HG03025 (cell line): ENCODE measurements at regions not wholly inside any gene's neighbourhood (a gene's known extent, or its start where the extent isn't known, plus 50 kb on each side); places are given as distances from the start of the nearest gene placed in this dataset.
"Not testable (repeated sequence)": the region's sequence is repeated elsewhere in the genome, so short reads cannot be mapped to it uniquely, and the experiment has no call there.

Source experiments
- ATAC-seq: cut with Tn5 transposase; IDR thresholded peaks from one replicate; pipeline ENCODE4 v1.9.1; 2021; ENCODE audit warnings: mild to moderate bottlenecking, moderate library complexity; ENCODE audit not compliant: unreplicated experiment, low FRiP score

DNA sequence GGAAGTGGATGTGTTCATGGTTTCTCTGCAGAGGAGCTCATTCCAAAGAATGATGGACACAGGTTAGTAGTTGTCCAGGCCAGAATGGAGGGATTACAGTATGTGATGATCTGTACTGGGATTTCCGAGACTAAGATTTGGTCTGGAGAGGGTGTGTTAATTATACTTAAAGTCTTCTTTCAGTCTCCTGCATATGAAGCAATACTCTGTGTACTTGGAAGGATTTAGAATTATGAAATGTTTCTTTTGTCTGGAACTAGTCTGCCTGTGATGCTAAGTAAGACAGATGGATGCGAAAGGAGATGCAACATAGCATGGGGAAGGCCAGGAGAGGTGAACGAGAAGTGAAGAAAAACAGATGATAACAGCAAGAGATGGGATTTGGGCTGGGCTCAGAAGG lies 305.1 kb upstream of the LYZL1 start:
- ATAC-seq, result no peak

DNA sequence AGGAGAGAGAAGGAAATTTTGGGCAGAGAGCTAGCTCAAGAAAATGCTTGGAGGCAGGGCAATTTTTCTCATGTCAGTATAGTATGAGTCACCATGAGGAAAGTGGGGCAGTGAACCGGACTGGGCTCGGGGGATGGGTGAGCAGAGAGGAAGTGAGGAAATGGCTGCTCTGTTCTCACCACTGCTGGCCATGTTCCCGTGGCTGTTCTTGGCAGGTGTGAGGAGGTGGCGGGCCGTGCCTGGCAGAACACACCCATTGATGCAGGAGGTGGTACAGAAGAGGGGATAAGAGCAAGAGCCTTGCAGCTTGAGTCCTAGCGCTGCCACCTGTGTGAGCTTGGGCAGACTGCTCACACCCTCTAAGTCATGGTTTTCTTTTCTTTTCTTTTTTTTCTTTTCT lies 304.4 kb upstream of the LYZL1 start:
- ATAC-seq, result no peak

DNA sequence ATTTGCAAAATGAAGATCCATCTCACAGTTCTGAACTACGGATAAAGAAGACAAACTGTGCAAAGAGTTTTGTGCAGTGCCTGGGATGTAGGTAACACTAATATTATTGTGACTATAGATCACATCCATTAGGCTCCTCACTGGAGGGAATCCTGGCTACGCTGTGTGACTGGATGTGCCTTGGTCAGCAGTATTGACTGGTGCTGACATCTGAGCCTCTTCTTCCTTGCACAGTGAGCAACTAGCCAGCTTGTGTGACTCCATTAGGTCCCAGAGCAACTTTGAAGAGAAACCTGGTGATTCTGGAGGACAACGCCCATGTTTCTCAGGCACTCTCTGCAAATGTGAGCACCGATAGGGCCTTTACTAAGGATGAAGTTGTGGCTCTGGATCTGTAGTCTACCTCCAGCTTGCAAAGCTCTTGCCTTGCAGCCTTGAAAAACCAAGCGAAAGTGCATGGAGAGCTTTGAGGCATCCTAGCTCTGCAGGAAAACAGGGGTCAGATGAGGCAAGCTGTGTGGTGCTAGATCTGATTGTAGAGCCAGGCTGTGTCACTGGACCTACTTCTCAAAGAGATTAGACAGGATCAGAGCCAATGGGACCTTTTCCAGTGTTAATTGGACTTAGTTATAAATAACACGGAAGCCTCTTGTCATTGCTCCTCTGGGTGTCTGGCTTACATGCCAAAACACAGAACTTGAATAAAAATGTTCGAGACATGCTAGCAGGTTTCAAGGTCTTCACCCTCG lies 303.6 kb upstream of the LYZL1 start:
- ATAC-seq, result no peak

DNA sequence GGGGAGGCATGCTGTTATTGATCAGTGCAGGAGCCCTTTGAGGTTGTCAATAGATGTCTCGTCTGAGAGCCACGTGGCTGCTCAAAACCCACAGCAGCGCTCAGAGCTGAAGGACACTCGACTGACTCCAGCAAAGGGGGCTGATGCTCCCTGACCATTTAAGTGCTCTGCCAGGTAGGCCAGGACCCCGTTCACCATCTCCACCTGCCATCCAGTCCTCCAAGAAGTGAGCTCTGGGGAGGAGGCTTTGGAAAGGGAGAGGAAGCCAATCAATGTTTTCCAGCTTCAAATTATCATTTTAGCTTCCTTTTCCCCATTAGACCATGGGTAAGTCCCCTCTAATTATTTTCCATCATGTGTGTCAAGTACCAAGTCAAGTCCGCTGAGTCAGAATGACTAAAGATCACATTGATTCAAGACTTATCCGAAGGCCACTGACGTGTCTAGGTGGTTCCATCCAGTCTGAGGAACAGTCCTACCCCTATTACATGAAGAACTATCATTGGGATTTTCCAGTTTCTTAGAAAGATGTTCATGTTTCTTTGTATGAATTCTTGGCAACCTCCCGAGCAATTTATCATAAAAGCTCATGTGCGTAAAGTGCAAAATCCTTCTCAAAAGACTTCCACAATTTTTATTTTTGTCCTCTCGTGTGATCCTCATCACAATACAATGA lies 302.6 kb upstream of the LYZL1 start:
- ATAC-seq, result no peak

DNA sequence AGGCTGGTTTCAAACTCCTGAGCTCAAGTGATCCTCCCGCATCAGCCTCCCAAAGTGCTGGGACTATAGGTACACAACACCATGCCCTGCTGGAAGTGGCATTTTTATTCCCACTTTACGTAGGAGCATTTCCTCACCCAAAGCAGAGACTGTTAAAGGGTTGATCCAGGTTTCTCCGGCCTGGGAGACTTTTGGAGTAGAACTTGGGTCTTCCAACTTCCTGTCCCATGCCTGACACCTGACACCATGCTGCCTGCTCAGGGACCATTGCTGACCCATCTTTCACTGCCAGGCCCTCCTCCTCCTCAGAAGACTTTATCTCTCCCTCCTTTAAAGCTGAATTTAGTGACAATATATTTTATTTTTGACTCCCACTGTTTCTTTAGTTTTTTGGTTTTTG lies 302.0 kb upstream of the LYZL1 start:
- no peak for ATAC-seq

DNA sequence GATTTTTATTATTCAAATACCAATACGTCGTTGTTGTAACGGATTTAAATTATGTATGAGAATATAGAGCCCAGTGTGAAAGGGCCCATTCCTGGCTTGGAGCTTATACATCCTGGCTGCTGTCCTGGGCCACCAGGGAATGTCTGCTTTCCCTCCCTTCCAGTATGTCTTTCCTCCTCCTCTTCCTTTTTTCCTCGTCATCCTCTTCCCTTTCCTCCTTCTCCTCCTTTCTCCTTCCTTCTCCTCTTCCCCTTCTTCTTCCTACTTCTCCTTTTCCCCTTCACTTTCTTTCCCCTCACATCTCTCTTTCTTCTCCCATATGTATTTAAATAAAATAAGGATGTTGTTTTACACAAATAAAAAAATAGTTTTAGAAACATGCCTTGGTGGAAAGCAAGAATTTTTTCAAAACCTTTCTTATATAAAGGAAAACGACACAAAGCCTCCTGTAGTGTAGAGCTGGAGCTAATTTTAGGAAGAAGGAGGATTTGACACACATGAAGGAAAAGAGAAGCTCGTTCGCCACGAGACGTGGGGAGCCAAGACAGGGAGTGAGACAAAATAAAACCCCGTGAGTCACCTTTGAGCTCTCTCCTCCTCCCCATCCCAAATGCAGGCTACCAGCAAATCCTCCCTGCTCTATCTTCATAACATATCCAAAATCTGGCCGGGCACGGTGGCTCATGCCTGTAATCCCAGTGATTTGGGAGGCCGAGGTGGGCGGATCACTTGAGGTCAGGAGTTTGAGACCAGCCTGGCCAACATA lies 301.1 kb upstream of the LYZL1 start:
- no peak for ATAC-seq

DNA sequence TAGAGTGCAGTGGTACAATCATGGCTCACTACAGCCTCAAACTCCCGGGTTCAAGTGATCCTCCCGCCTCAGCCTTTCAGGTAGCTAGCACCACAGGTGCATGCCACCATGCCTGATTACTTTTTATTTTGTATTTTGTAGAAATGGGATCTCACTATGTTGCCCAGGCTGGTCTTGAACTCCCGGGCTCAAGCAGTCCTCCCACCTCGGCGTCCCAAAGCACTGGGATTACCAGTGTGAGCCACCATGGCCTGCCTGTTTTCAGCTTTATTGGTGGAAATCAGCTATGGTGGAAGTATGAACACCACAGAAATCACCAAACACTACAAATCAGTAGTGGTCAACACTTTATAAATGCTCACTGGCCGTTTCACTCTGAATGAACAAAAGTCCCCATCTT lies 299.9 kb upstream of the LYZL1 start:
- no peak for ATAC-seq

DNA sequence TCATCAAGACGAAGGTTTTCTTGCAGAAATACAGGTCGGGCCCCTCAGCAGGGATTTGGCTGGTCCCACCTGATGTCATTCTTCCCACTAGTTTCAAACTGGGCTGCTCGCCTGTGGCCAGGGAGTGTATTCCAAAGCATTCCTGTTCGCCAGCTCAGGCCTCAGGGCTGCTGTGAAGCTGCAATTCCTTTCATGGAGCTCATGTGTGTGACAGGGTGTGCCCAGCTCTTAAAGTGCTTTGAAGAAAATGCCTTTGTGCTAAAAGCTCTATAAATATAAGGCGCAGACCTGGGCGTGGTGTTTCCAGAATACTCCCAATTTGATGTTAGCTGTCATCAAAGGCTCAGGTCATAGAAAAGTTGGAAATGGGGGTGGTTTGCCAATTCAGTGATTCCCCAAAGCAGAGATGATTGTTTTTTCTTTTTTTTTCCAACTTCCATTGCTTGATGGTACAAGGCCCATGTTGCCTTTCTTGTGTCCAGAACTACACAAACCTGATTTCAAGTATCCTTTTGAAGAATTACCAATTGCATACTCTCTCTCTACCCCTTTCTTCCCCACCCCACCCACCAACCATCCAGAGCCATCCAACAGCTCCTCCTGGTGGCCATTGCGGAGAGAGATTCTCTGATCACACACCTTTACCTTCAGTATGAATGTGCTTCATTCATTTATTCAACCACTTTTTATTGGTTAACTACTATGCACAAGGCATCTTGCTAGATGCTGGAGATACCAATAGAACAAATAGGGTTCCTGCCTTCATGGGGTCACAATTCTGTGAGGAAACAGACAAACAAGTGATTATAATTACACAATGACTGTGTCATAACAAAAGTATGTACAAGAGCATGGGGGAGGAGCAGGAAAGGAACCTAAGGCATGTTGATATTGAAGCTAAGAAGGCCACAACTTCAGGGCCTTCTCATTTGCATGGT lies 297.3 kb upstream of the LYZL1 start:
- ATAC-seq, result no peak

DNA sequence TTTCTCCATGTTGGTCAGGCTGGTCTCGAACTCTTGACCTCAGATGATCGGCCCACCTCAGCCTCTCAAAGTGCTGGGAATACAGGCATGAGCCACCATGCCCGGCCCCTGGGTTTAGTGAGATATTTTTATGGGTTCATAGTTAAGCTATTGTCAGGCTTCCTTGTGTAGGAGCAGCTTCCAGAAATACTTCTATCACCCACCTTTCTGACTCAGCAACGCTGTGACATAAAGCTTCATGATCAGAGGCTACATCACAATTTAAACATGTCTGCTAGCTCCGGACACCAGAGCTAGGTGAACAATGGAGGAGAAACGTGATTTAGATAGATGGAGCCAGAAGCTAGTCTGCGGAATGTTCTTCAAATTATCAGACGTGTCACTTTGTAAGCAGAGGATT lies 295.8 kb upstream of the LYZL1 start:
- no peak for ATAC-seq

DNA sequence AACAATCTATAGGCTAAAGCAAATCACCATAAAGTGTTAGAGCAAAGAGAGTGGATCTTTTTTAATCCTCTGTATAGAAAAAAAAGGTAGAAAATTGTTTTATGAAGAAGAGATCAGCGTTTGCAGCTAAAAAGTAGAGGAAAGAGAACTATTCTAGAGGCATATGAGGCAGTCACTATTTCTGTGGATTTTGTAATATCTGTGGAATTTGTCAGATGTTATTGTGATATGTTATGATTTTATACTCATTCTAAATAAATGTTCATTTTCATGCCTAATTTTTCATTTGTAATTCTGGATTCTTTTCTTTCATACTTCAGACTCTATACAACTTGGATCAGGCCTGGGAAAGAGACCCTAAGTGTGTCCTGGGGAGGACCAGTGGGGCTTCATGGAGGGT lies 295.0 kb upstream of the LYZL1 start:
- ATAC-seq, result no peak

DNA sequence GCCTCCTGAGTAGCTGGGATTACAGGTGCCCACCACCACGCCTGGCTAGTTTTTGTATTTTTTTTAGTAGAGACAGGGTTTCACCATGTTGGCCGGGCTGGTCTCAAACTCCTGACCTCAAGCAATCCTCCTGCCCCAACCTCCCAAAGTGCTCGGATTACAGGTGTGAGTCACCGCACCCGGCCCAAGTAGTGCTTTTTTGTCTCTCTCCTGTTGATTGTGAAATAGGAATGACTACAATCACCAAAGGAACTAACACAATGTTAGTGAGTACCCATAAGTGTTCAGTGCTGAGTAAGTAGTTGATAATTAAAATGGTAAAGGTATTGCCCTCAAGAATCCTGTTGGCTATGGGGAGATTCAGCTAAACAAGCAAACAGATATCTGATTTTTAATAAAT lies 294.1 kb upstream of the LYZL1 start:
- ATAC-seq, result not testable (repeated sequence)

DNA sequence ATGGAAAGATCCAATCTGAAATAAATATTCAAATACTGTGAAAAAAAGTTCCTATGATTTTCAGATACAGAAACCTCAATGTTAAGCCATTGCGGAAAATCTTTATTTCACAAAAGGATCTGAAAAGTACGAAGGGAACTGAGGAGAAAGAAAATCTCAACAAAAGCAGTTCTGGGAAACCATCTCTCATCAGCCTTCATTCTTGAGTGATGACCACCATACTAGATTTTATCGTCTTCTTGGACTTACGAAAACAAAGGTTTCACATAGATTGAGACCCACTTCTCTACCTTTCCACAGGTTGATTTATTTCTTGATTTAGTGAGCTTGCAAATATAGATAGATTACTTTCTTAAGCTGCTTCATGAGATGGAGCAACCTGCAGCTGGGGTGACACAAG lies 293.4 kb upstream of the LYZL1 start:
- ATAC-seq, result no peak

DNA sequence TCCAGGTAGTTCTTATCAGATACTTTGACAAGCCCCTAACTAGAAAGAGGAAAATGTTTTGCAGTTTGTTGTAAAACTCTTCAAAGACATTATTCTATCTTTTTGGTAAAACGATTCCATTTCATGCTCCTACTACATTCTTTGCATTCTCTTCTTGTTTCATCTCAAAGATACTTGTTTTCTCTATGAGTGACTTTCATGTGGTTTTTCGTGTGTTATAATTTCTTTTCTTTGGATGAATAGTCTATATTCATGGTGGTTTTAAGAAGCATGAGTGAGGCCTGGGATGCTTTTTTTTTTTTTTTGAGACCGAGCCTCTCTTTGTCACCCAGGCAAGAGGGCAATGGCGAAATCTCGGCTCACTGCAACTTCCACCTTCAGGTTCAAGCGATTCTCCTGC lies 292.5 kb upstream of the LYZL1 start:
- ATAC-seq, result no peak

DNA sequence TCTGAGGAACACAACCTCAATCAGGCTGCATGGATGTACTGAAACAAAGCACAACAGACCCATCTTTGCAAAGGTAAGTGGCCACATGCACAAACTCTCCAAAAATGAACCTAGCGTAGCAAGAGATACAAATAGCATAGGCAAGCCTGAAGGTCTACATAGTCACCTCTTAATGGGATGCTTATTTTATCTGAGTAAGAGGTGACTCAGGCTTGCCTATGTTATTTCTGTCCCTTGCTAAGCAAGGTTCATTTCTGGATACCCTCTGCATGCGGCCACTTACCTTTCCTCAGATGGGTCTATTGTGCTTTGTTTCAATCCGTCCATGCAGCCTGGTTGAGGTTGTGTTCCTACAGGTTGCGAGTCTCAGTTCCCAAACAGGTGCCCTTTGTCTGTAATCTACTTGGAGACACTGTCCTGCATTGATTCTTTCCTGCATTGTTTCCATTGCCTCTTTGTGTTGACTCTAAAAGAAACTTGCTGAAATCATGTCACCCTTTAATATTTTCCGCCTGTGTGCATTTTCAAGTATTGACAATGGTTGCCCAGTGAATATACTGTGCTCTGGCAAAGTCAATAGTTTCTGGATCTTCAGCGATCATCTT lies 291.8 kb upstream of the LYZL1 start:
- no peak for ATAC-seq

DNA sequence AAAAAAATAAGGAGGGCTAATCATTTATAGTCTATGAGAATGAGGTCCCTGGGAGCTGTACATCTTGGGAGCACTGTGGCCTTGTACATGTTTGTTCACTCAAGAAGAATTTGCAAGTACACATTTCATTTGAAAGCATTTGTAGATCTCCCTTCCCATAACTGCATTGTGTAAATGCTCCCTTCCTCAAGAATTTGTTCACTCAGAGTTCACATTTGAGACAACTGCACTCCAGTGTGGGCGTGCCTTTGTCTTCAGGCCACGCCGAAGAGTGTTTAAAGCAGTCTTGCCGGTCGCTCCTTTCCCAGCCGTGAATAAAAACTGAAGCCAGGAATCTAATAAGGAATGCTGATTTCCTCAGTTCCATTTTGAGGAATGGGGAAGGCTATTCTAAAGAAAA lies 291.1 kb upstream of the LYZL1 start:
- ATAC-seq, result no peak

DNA sequence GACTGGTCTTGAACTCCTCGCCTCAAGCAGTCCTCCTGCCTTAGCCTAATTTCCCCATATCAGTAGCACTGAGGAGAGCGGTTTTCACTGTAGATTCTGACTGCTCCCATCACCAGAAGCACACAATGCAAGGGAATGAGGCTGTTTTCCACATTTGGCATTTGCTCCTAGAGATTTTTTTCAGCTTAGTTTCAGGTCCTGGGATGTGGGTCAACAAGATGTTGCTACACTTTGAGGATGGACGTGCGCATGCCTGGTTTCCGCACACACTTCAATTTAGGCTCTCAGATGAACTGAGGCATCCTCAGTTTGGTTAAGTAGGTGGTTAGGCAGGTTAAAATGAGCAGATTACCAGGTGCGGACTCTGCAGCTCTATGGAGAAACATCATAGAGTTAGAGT lies 287.1 kb upstream of the LYZL1 start:
- no peak for ATAC-seq

DNA sequence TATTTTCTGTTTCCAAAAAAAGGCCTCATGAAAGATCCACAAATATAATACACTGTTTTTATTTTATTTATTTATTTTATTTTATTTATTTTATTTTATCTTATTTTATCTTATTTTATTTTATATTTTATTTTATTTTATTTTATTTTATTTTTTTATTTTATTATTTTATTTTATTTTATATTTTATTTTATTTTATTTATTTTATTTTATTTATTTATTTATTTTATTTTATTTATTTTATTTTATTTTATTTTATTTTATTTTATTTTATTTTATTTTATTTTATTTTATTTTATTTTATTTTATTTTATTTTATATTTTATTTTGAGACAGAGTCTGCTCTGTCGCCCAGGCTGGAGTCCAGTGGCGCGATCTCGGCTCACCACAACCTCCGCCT lies 285.9 kb upstream of the LYZL1 start:
- ATAC-seq, result not testable (repeated sequence)

DNA sequence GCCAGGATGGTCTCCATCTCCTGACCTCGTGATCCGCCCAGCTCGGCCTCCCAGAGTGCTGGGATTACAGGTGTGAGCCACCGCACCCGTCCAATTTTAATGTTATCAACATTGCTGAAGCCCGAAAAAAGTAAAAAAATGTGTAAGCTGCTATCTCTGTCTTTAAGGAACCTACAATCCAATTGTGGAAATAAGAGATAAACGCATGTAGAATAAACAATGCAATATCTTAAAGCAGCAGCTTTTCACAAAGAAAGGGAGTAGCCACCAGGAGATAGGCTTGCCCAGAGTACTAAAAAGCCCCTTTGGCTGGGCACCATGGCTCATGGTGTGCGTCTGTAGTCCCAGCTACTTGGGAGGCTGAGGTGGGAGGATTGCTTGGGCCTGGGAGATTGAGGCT lies 282.9 kb upstream of the LYZL1 start:
- no peak for ATAC-seq

DNA sequence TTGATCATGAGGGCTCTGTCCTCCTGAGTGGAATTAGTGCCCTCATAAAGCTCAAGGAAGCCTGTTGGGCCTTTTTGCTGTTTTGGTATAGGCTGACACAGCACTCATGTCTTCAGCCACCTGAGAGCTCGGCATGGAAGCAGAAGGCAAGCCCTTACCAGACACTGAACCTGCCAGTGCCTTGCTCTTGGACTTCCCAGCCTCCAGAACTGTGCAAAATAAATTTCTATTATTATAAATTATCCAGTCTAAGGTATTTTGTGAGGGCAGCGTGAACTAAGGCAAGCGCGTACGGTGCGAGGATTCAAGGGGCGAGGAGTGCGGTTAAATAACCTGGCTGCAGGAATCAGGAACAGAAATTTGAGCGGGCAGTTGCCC lies 281.5 kb upstream of the LYZL1 start:
- no peak for ATAC-seq
